Superior temporal gyrus (tissue), 1 donor: ENCODE measurements at regions not wholly inside any gene's neighbourhood (a gene's known extent, or its start where the extent isn't known, plus 50 kb on each side); places are given as distances from the start of the nearest gene placed in this dataset.
"Not testable (repeated sequence)": the region's sequence is repeated elsewhere in the genome, so short reads cannot be mapped to it uniquely, and the experiment has no call there.

Source experiments
- DNase-seq: peaks from one replicate; pipeline ENCODE4 v3.0.0-alpha.2; 2016; ENCODE audit errors: extremely low spot score

- no peak for DNase-seq
Measured at GRCh38 chr12:124674937-124675336, 107.5 kb upstream of the NCOR2 start.

- DNase-seq, result peak; percentile 85
Measured at GRCh38 chr12:124673801-124674617, 106.6 kb upstream of the NCOR2 start.

- not testable (repeated sequence) for DNase-seq
Measured at GRCh38 chr12:124669271-124669721, 101.9 kb upstream of the NCOR2 start.

- DNase-seq, result no peak
Measured at GRCh38 chr12:124668602-124669001, 101.2 kb upstream of the NCOR2 start.

- DNase-seq, result no peak
Measured at GRCh38 chr12:124667506-124668326, 100.3 kb upstream of the NCOR2 start.

GRCh38 chr12:124666722-124667259 lies 99.4 kb upstream of the NCOR2 start:
- no peak for DNase-seq

GRCh38 chr12:124665511-124665910 lies 98.1 kb upstream of the NCOR2 start:
- DNase-seq, result no peak

GRCh38 chr12:124664395-124665111 lies 97.1 kb upstream of the NCOR2 start:
- no peak for DNase-seq

- peak; percentile 80 for DNase-seq
Measured at GRCh38 chr12:124663771-124664366, 96.5 kb upstream of the NCOR2 start.

GRCh38 chr12:124663206-124663605 lies 95.8 kb upstream of the NCOR2 start:
- DNase-seq, result no peak

GRCh38 chr12:124661341-124661740 lies 93.9 kb upstream of the NCOR2 start:
- DNase-seq, result peak; percentile 62

GRCh38 chr12:124660851-124661250 lies 93.4 kb upstream of the NCOR2 start:
- DNase-seq, result no peak

- no peak for DNase-seq
Measured at GRCh38 chr12:124658806-124659402, 91.5 kb upstream of the NCOR2 start.

GRCh38 chr12:124658302-124658701 lies 90.9 kb upstream of the NCOR2 start:
- DNase-seq, result no peak

GRCh38 chr12:124656947-124657434 lies 89.6 kb upstream of the NCOR2 start:
- no peak for DNase-seq

GRCh38 chr12:124655698-124656516 lies 88.5 kb upstream of the NCOR2 start:
- DNase-seq, result peak; percentile 82

GRCh38 chr12:124655048-124655697 lies 87.8 kb upstream of the NCOR2 start:
- peak; percentile 87 for DNase-seq

- DNase-seq, result no peak
Measured at GRCh38 chr12:124654666-124655047, 87.2 kb upstream of the NCOR2 start.

GRCh38 chr12:124653169-124653931 lies 85.9 kb upstream of the NCOR2 start:
- DNase-seq, result no peak
